NCI-H82 treated with DMSO at 0.1 percent for 48 hours (cell line): ENCODE measurements at regions not wholly inside any gene's neighbourhood (a gene's known extent, or its start where the extent isn't known, plus 50 kb on each side); places are given as distances from the start of the nearest gene placed in this dataset.
A peak's percentile ranks its signal among the peaks of the same experiment; 100 is the strongest.

ENCODE experiments used
- DNase-seq: peaks from one replicate; lab custom pipeline; 2025; ENCODE audit not compliant: unreplicated experiment; lab: John Stamatoyannopoulos, UW

GRCh38 chr5:168006456-168007130, 284.9 kb upstream of the WWC1 start:
- no peak for DNase-seq

GRCh38 chr5:168007286-168007685, 284.2 kb upstream of the WWC1 start:
- DNase-seq = no peak

GRCh38 chr5:168008555-168008954, 282.9 kb upstream of the WWC1 start:
- DNase-seq = no peak

GRCh38 chr5:168011096-168011495, 280.3 kb upstream of the WWC1 start:
- no peak for DNase-seq

GRCh38 chr5:168012006-168012405, 279.4 kb upstream of the WWC1 start:
- no peak for DNase-seq

GRCh38 chr5:168013546-168013945, 277.9 kb upstream of the WWC1 start:
- no peak for DNase-seq

GRCh38 chr5:168014433-168015123, 276.9 kb upstream of the WWC1 start:
- no peak for DNase-seq

- no peak for DNase-seq
These were observed 275.9 kb upstream of the WWC1 start for GRCh38 chr5:168015506-168015905.

GRCh38 chr5:168017313-168017712, 274.1 kb upstream of the WWC1 start:
- no peak for DNase-seq

GRCh38 chr5:168019143-168019542, 272.3 kb upstream of the WWC1 start:
- no peak for DNase-seq

GRCh38 chr5:168020542-168021294, 270.7 kb upstream of the WWC1 start:
- no peak for DNase-seq

GRCh38 chr5:168022446-168023169, 268.8 kb upstream of the WWC1 start:
- DNase-seq = no peak

- no peak for DNase-seq
These were observed 268.3 kb upstream of the WWC1 start for GRCh38 chr5:168023191-168023590.

- no peak for DNase-seq
These were observed 267.1 kb upstream of the WWC1 start for GRCh38 chr5:168024306-168024705.

GRCh38 chr5:168027007-168027406, 264.4 kb upstream of the WWC1 start:
- no peak for DNase-seq

GRCh38 chr5:168030912-168031311, 260.5 kb upstream of the WWC1 start:
- DNase-seq = no peak

GRCh38 chr5:168031614-168032013, 259.8 kb upstream of the WWC1 start:
- no peak for DNase-seq

GRCh38 chr5:168039039-168039438, 252.4 kb upstream of the WWC1 start:
- DNase-seq = no peak

GRCh38 chr5:168039566-168040248, 251.7 kb upstream of the WWC1 start:
- DNase-seq = peak; percentile 11

GRCh38 chr5:168041583-168041982, 249.9 kb upstream of the WWC1 start:
- no peak for DNase-seq
